Glomerular endothelial cell (primary cell): ENCODE measurements at regions not wholly inside any gene's neighbourhood (a gene's known extent, or its start where the extent isn't known, plus 50 kb on each side); places are given as distances from the start of the nearest gene placed in this dataset.
A peak's percentile ranks its signal among the peaks of the same experiment; 100 is the strongest.

ENCODE experiments used
- DNase-seq: peaks from one replicate; pipeline ENCODE4 v3.0.0-alpha.2; 2011; ENCODE audit warnings: low read depth, low spot score; ENCODE audit errors: extremely low read depth

GRCh38 chr1:213371847-213372619 lies 321.0 kb downstream of the RPS6KC1 start:
- DNase-seq = no peak

GRCh38 chr1:213374369-213374768 lies 323.3 kb downstream of the RPS6KC1 start:
- peak; percentile 29 for DNase-seq

DNA sequence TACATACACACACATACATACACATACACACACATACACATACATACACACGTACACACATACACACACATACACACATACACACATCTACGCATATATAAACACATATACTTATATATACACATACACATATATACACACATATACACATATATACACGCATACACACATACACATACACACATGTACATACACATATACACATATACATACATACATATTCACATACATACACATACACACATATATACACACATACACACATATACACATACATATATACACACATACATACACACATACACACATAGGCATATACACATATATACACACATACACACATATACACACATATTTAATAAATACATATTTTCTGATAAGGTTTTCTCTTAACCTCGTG lies 324.0 kb downstream of the RPS6KC1 start:
- no peak for DNase-seq

- DNase-seq = no peak
Observed at GRCh38 chr1:213376862-213377372, 325.9 kb downstream of the RPS6KC1 start.

DNA sequence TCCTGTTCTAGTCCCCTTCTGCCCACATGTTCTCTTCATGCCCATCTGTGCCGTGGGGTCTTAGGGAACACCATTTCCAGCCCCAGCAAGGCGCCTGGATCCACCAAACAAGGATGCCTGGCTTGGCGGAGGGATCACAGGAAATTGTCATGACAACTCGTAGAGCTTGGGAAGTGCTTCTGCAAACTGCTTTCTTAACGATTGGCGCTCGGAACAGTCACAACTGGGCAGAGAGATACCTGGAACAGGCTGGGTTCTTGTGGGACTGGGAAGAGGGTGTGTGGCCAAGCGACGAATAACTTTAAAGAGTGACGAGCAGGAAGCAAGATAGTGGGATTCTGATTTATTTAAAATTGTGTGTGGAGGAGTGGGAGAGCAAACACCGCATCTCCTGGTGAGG lies 329.8 kb downstream of the RPS6KC1 start:
- DNase-seq = no peak

- DNase-seq = no peak
Observed at GRCh38 chr1:213381572-213382084, 330.6 kb downstream of the RPS6KC1 start.

GRCh38 chr1:213383465-213383864 lies 332.4 kb downstream of the RPS6KC1 start:
- no peak for DNase-seq

GRCh38 chr1:213385201-213385600 lies 334.2 kb downstream of the RPS6KC1 start:
- no peak for DNase-seq

- no peak for DNase-seq
Observed at GRCh38 chr1:213385806-213386324, 334.8 kb downstream of the RPS6KC1 start.

DNA sequence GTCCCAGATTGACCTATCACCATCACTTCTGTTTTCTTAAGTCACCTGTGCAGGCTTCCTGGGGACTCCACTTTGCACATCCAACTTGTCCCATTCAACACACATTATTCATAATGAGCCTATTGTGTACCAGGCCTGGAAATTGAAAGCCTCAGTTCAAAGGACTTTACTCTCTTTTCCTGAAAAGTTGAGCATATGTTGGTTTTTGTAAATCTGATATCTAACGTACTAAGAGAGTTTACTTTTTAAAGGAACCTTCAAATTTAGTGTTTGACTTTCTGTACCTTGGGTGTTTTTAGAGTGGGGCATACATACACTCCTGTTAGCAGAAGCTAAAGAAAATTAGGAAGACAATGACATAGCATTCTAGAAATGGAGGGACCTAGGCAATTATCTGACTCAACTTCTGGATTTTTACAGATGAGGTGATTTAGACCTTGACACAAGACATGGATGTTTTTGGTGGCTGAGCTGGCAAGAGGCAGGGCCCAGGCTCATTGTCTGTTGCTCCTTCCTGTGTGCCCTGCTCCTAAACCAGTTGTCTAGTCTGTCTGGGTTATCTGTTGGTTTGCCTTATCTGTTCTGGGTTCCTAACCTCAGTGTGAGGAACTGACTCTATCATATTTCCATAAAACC lies 336.5 kb downstream of the RPS6KC1 start:
- DNase-seq = no peak

DNA sequence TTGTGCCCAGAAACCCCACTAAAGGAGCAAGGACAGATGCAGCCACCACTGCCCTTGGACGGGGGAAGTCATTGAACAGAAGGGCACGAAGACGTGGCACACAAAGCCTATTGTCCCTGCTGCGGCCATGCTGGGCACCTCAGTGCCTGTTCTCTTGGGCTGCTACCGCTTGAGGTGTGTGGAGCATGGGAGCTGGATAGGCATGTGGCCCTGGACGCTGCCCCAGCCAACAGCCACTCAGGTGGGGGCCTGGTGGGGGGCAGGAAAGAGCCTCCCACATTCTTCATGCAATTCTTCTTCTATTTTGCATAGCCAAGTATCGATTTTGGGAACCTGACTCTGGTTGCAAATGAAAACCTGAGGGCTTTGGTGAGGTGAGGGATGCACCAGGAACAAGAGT lies 337.2 kb downstream of the RPS6KC1 start:
- DNase-seq = no peak

- DNase-seq = no peak
Observed at GRCh38 chr1:213389061-213389581, 338.1 kb downstream of the RPS6KC1 start.

DNA sequence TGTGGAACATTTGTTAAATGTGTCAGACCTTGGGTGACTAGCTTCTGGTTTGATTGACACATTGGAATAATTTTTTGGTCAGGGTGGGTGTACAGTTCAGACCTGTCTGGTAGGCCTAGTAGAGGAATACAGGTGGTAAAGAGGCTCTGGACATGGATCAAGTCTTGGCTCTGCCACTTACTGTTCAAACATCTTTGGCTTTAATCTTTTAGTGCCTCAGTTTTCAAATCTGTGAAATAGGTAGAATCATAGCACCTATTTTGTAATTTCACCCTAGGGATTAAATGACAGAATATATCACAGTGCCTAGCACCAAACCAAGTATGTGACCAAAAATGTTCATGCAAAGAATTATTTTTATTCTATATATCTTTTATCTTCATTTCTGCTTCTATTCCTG lies 340.4 kb downstream of the RPS6KC1 start:
- no peak for DNase-seq

DNA sequence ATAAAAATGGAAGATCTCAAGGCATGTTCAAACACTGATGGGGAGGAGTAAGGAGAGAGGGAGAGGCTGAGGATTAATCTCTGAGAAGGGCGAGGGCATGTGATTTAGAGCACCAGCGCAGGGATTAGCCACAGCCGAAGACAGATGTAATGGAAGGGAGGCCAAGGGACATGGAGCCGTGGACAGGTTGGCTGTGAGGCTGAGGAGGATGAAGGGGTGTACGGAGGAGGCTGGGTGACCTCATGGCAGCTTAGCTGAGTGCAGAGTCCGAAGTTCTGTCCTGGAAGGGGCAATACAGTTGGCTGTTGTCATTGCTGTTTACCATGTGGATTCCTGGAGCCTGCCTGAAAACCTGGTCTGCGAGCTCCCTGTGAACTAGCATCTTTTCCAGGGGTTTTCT lies 342.8 kb downstream of the RPS6KC1 start:
- DNase-seq = no peak

DNA sequence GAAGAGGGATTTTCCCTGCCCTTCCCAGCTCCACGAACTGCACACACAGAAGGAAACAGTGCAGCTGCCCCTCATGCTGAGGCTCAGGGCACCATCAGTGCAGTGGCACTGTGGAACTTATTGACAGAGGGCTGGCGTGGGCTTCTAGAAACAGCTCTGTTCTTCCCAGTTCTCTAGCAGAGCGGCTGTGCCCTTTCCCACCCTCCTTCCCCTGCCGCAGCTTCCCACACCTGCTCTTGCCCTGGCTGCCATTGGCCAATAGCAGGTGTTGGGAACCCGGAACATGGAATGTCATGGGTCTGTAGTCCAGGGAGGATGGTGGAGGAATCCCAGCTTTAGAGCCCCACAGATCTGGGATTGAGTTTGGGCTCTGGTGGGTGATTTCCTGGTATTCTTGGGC lies 343.8 kb downstream of the RPS6KC1 start:
- no peak for DNase-seq

GRCh38 chr1:213397638-213398037 lies 346.6 kb downstream of the RPS6KC1 start:
- no peak for DNase-seq

GRCh38 chr1:213399695-213400094 lies 348.7 kb downstream of the RPS6KC1 start:
- DNase-seq = no peak

GRCh38 chr1:213409208-213409631 lies 358.2 kb downstream of the RPS6KC1 start:
- no peak for DNase-seq

GRCh38 chr1:213409971-213410370 lies 358.9 kb downstream of the RPS6KC1 start:
- DNase-seq = no peak

DNA sequence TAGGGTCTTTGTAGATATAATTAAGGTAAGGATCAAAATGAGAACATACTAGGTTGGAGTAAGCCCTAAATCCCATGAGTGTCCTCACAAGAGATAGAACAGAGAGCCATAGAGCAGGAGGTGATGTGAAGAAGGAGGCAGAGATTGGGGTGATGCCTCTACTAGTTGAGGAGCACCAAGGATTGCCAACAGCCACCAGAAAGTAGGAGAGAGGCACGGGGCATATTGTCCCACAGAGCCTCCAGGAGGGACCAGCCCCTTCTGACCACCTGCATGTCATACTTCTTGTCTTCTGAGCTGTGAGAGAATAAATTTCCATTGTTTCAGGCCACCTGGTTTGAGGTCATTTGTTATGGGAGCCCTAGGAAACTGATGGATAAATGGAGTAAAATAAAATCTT lies 363.3 kb downstream of the RPS6KC1 start:
- no peak for DNase-seq

- no peak for DNase-seq
Observed at GRCh38 chr1:213414911-213415310, 363.9 kb downstream of the RPS6KC1 start.
